KBM-7 (cell line): ENCODE measurements at regions not wholly inside any gene's neighbourhood (a gene's known extent, or its start where the extent isn't known, plus 50 kb on each side); places are given as distances from the start of the nearest gene placed in this dataset.

ENCODE experiments used
- DNase-seq: peaks from one replicate; pipeline ENCODE4 v3.0.0-alpha.2; 2015
- in situ Hi-C: fragments of 300-500 bp; cut with MboI; formaldehyde crosslinking; loops from 2 replicates; pipeline ENCODE4 v1.14.3; 2020; ENCODE audit warnings: low sequenced_read_pairs, low pct_unique_long_range_greater_than_20kb, mixed read lengths

- in situ Hi-C loops: no loop called here
- no peak for DNase-seq
These were observed 59.8 kb downstream of the MRM1 start for GRCh38 chr17:36661047-36661666.

GRCh38 chr17:36661688-36662087, 60.3 kb downstream of the MRM1 start:
- no peak for DNase-seq
- in situ Hi-C loops: no loop called here

GRCh38 chr17:36665417-36665816, 64.0 kb downstream of the MRM1 start:
- in situ Hi-C loops: no loop called here
- no peak for DNase-seq

GRCh38 chr17:36667922-36668321, 66.5 kb downstream of the MRM1 start:
- DNase-seq: no peak
- in situ Hi-C loops: no loop called here

- DNase-seq: no peak
- in situ Hi-C loops: no loop called here
These were observed 67.4 kb downstream of the MRM1 start for GRCh38 chr17:36668824-36669223.

- in situ Hi-C loops: no loop called here
- DNase-seq: no peak
These were observed 69.8 kb downstream of the MRM1 start for GRCh38 chr17:36671144-36671543.

- no peak for DNase-seq
- in situ Hi-C loops: no loop called here
These were observed 71.1 kb downstream of the MRM1 start for GRCh38 chr17:36672403-36672918.

- no peak for DNase-seq
- in situ Hi-C loops: no loop called here
These were observed 71.7 kb downstream of the MRM1 start for GRCh38 chr17:36673068-36673467.

GRCh38 chr17:36673637-36674277, 72.4 kb downstream of the MRM1 start:
- in situ Hi-C loops: no loop called here
- no peak for DNase-seq

GRCh38 chr17:36674278-36674650, 72.9 kb downstream of the MRM1 start:
- no peak for DNase-seq
- in situ Hi-C loops: no loop called here

- DNase-seq: no peak
- in situ Hi-C loops: no loop called here
These were observed 73.9 kb downstream of the MRM1 start for GRCh38 chr17:36675250-36675649.

GRCh38 chr17:36675786-36676185, 74.4 kb downstream of the MRM1 start:
- in situ Hi-C loops: no loop called here
- DNase-seq: no peak

- no peak for DNase-seq
- in situ Hi-C loops: no loop called here
These were observed 78.6 kb downstream of the MRM1 start for GRCh38 chr17:36679815-36680467.

- in situ Hi-C loops: no loop called here
- no peak for DNase-seq
These were observed 79.4 kb downstream of the MRM1 start for GRCh38 chr17:36680701-36681202.

GRCh38 chr17:36682773-36683172, 81.4 kb downstream of the MRM1 start:
- in situ Hi-C loops: no loop called here
- DNase-seq: no peak

GRCh38 chr17:36683387-36683786, 82.0 kb downstream of the MRM1 start:
- in situ Hi-C loops: no loop called here
- no peak for DNase-seq

GRCh38 chr17:36684134-36684533, 82.8 kb downstream of the MRM1 start:
- no peak for DNase-seq
- in situ Hi-C loops: no loop called here

GRCh38 chr17:36686123-36686669, 84.8 kb downstream of the MRM1 start:
- no peak for DNase-seq
- in situ Hi-C loops: no loop called here

- DNase-seq: no peak
- in situ Hi-C loops: no loop called here
These were observed 86.4 kb downstream of the MRM1 start for GRCh38 chr17:36687736-36688135.

GRCh38 chr17:36689089-36689667, 87.8 kb downstream of the MRM1 start:
- in situ Hi-C loops: no loop called here
- no peak for DNase-seq
